KMS-11 (cell line): ENCODE measurements at regions not wholly inside any gene's neighbourhood (a gene's known extent, or its start where the extent isn't known, plus 50 kb on each side); places are given as distances from the start of the nearest gene placed in this dataset.

Source experiments
- H2AFZ ChIP-seq: fragments of 200-600 bp; sonication (generic); 2 replicates; pipeline ENCODE4 v1.6.1; 2016; ENCODE audit warnings: antibody characterized with exemption, mixed run types, low read depth
- H3K27ac ChIP-seq: fragments of 200-600 bp; sonication (generic); 2 replicates; pipeline ENCODE4 v1.6.1; 2016; ENCODE audit warnings: mild to moderate bottlenecking, mixed run types
- H3K27me3 ChIP-seq: fragments of 200-600 bp; sonication (generic); 2 replicates; pipeline ENCODE4 v1.6.1; 2017; ENCODE audit warnings: mild to moderate bottlenecking, low read depth, mixed run types, moderate library complexity; ENCODE audit not compliant: insufficient read depth
- H3K36me3 ChIP-seq: fragments of 200-600 bp; sonication (generic); 2 replicates; pipeline ENCODE4 v1.6.1; 2017; ENCODE audit warnings: mild to moderate bottlenecking, mixed run types; ENCODE audit not compliant: insufficient read depth
- H3K4me1 ChIP-seq: fragments of 200-600 bp; sonication (generic); 2 replicates; pipeline ENCODE4 v1.6.1; 2016; ENCODE audit warnings: mild to moderate bottlenecking, low read depth, mixed run types; ENCODE audit not compliant: poor library complexity, severe bottlenecking
- H3K4me2 ChIP-seq: fragments of 200-600 bp; sonication (generic); 2 replicates; pipeline ENCODE4 v1.7.0; 2016; ENCODE audit warnings: mild to moderate bottlenecking, mixed run types
- H3K4me3 ChIP-seq: fragments of 200-600 bp; sonication (generic); IDR thresholded peaks from 2 replicates; pipeline ENCODE4 v1.6.1; 2017; ENCODE audit warnings: low read depth, low read length, mixed read lengths; ENCODE audit not compliant: insufficient read depth
- H3K79me2 ChIP-seq: fragments of 200-600 bp; sonication (generic); 2 replicates; pipeline ENCODE4 v1.6.1; 2016; ENCODE audit warnings: low read depth, mixed run types; ENCODE audit not compliant: insufficient read depth
- H3K9ac ChIP-seq: fragments of 200-600 bp; sonication (generic); 2 replicates; pipeline ENCODE4 v1.6.1; 2016; ENCODE audit warnings: mild to moderate bottlenecking, mixed run types
- H4K20me1 ChIP-seq: fragments of 200-600 bp; sonication (generic); 2 replicates; pipeline ENCODE4 v1.6.1; 2016; ENCODE audit warnings: mild to moderate bottlenecking, mixed run types; ENCODE audit not compliant: insufficient read depth
- TF ChIP-seq, protein P1 (sequence below): fragments of 200-600 bp; sonication (generic); conservative IDR thresholded peaks from 2 replicates; pipeline ENCODE4 v1.6.1; 2017; ENCODE audit warnings: low read depth, mild to moderate bottlenecking, antibody characterized with exemption, low read length, moderate library complexity, mixed read lengths

DNA sequence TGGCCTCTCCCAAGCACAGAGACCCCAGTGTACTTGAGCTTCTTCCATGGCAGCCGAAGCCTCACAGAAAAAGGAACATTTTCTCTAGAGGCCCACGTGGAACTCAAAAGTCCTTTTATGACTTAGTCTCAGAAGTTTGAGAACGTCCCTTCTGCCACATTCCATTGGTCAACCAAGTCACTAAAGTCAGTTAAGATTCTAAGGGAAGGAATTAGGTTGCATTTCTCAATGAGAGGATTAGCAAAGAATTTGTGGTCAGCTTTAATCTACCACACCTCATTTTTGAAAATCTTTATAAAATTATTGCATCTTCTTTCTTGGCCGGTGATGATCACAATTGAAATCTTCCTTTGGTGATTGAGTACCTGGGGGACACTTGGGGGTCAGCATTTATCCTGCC is 279.9 kb upstream of the TBX3 start:
- no peaks in the 10 kb centered on the region for H3K79me2 ChIP-seq
- no peak overlapping the region for H3K27ac ChIP-seq
- H3K4me1 ChIP-seq, result no peaks in the 10 kb centered on the region
- no peaks in the 10 kb centered on the region for H3K27me3 ChIP-seq
- no peak overlapping the region for H2AFZ ChIP-seq
- H4K20me1 ChIP-seq, result no peaks in the 10 kb centered on the region
- H3K36me3 ChIP-seq, result no peaks in the 10 kb centered on the region
- TF ChIP-seq, protein P1, sequence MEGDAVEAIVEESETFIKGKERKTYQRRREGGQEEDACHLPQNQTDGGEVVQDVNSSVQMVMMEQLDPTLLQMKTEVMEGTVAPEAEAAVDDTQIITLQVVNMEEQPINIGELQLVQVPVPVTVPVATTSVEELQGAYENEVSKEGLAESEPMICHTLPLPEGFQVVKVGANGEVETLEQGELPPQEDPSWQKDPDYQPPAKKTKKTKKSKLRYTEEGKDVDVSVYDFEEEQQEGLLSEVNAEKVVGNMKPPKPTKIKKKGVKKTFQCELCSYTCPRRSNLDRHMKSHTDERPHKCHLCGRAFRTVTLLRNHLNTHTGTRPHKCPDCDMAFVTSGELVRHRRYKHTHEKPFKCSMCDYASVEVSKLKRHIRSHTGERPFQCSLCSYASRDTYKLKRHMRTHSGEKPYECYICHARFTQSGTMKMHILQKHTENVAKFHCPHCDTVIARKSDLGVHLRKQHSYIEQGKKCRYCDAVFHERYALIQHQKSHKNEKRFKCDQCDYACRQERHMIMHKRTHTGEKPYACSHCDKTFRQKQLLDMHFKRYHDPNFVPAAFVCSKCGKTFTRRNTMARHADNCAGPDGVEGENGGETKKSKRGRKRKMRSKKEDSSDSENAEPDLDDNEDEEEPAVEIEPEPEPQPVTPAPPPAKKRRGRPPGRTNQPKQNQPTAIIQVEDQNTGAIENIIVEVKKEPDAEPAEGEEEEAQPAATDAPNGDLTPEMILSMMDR, result no peak
- no peak overlapping the region for H3K4me2 ChIP-seq
- no peak overlapping the region for H3K4me3 ChIP-seq
- H3K9ac ChIP-seq, result no peak overlapping the region

DNA sequence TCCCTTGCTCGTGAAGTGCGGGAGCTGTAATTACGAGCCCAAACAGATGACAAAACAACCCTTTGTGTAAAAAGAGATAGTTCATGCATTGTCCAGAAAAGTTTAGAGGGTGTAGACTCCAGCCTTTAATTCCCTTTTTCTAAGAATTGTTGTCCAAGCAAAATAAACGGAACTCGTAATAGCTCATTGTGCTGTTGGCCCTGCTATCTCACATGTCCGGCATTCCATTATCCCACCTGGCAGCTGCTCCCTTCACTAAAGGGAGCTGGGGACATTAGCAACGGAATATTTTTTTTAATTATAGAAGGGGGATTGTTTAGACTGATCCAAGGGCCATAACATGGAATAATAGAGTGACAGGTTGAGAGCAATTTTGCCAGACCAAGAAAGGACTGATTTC is 277.5 kb upstream of the TBX3 start:
- Histone ChIP-seq H3K9ac (no peak overlapping the region), H3K4me2 (no peak overlapping the region), H3K79me2 (no peaks in the 10 kb centered on the region), H2AFZ (no peak overlapping the region), H3K4me3 (no peak overlapping the region), H3K27me3 (no peaks in the 10 kb centered on the region), H3K36me3 (no peaks in the 10 kb centered on the region), H4K20me1 (no peaks in the 10 kb centered on the region), H3K27ac (no peak overlapping the region), H3K4me1 (no peaks in the 10 kb centered on the region)
- TF ChIP-seq, protein P1, result no peak

DNA sequence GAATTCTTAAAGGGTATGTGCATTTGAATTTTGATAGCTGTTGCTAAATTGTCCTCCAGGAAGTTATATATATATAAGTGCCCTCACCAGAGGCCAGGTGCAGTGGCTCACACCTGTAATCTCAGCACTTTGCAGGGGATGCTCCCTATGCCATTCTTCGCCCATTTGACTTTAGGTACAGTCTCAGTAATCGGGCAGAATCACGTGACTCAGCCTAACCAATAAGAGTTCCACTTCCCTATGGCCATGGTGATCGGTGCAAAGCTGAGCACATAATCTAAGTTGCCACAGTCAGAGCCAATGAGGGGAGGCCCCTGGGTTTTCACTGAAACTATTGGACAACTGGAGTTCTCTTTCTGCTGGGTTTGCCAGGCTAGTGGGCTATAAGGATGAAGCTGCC is 274.6 kb upstream of the TBX3 start:
- Histone ChIP-seq H3K4me1 (no peaks in the 10 kb centered on the region), H3K9ac (no peak overlapping the region), H3K36me3 (no peaks in the 10 kb centered on the region), H3K79me2 (no peaks in the 10 kb centered on the region), H2AFZ (no peak overlapping the region), H3K27me3 (no peaks in the 10 kb centered on the region), H3K27ac (no peak overlapping the region), H3K4me3 (no peak overlapping the region), H3K4me2 (no peak overlapping the region), H4K20me1 (no peaks in the 10 kb centered on the region)
- TF ChIP-seq, protein P1, result no peak

DNA sequence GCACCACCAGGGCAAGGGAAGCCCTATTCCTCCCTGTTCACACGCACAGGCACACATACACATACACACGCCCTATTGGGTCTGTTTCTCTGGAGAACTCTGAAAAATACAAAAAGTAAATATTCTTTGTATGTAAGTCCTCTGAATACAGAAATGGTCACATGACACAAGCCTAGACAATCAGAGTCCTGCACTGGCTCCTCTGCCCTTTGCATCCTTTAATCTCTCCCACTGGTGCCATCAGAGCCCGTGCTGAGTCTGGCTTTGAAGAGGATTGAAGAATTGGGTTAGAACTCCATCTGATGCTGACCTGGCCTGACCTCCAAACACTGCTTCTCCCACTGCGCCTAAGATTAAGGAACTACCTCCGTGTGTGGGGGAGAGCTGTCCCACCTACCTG is 273.2 kb upstream of the TBX3 start:
- H3K4me1 ChIP-seq, result no peaks in the 10 kb centered on the region
- no peaks in the 10 kb centered on the region for H4K20me1 ChIP-seq
- no peak overlapping the region for H3K9ac ChIP-seq
- H3K27me3 ChIP-seq, result no peaks in the 10 kb centered on the region
- H3K36me3 ChIP-seq, result no peaks in the 10 kb centered on the region
- no peak overlapping the region for H3K27ac ChIP-seq
- no peak overlapping the region for H2AFZ ChIP-seq
- H3K79me2 ChIP-seq, result no peaks in the 10 kb centered on the region
- H3K4me3 ChIP-seq, result no peak overlapping the region
- TF ChIP-seq, protein P1, result no peak
- H3K4me2 ChIP-seq, result no peak overlapping the region
